Calu3 (cell line): ENCODE measurements at regions not wholly inside any gene's neighbourhood (a gene's known extent, or its start where the extent isn't known, plus 50 kb on each side); places are given as distances from the start of the nearest gene placed in this dataset.

Source experiments
- BruUV-seq: library from RNA; stranded (reverse); fragments of 400-500 nt; replicated peaks from 2 replicates; lab custom pipeline; 2021; lab: Mats Ljungman, UMichigan
- CTCF ChIA-PET: fragments of 300-600 bp; sonication (Branson Sonifier 250); formaldehyde crosslinking; loops from one replicate; lab custom pipeline; 2022; ENCODE audit warnings: antibody characterized with exemption; lab: Charles Lee
- DNase-seq: peaks from one replicate; pipeline ENCODE4 v3.0.0; 2022
- H3K27ac Mint-ChIP-seq: one replicate; pipeline ENCODE4 v1.8.0; 2022; ENCODE audit warnings: mixed read lengths; ENCODE audit not compliant: unreplicated experiment
- H3K27me3 Mint-ChIP-seq: one replicate; pipeline ENCODE4 v1.8.0; 2022; ENCODE audit warnings: mixed read lengths; ENCODE audit not compliant: unreplicated experiment
- H3K36me3 Mint-ChIP-seq: one replicate; pipeline ENCODE4 v1.8.0; 2022; ENCODE audit warnings: mild to moderate bottlenecking, moderate library complexity, mixed read lengths; ENCODE audit not compliant: insufficient read depth, unreplicated experiment
- H3K4me1 Mint-ChIP-seq: one replicate; pipeline ENCODE4 v1.8.0; 2022; ENCODE audit warnings: mild to moderate bottlenecking, low read depth, mixed read lengths; ENCODE audit not compliant: unreplicated experiment
- H3K4me3 Mint-ChIP-seq: one replicate; pipeline ENCODE4 v1.8.0; 2022; ENCODE audit warnings: mild to moderate bottlenecking, low read depth, moderate library complexity, mixed read lengths; ENCODE audit not compliant: unreplicated experiment
- H3K9me3 Mint-ChIP-seq: one replicate; pipeline ENCODE4 v1.8.0; 2022; ENCODE audit warnings: low read depth, mixed read lengths; ENCODE audit not compliant: unreplicated experiment
- intact Hi-C: fragments of 100-400 bp; cut with micrococcal nuclease; formaldehyde crosslinking; loops from one replicate; pipeline ENCODE4 v1.10.0; 2022; ENCODE audit not compliant: unreplicated experiment
- TF ChIP-seq, protein P1 (sequence below): fragments of 200-600 bp; IDR thresholded peaks from one replicate; pipeline ENCODE4 v1.8.0; 2022; ENCODE audit warnings: antibody characterized with exemption; ENCODE audit not compliant: unreplicated experiment

DNA sequence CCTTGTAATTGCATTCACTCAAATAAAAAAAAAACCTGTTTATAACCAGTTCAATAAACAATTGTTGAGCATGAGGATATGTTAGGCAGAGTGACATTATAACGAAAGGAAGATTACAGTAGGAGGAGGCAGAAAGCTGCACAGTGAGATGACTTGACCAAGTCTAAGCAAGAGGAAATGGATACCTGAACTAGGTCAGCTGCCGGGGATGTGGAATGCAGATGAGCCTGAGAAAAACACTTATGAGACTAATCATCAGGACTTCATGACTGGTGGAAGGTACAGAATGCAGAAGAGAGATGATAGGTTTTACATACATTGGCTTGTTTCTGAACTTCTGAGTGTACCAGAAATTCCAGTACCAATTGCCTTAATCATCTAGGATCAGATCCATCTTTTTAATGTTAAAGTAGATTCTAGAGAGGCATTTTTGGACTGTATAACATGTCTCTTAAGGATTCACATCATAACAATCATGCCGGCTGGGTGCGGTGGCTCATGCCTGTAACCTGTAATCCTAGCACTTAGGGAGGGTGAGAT, 208.1 kb upstream of the PPP3CA start:
- no TSS peak for BruUV-seq
- DNase-seq = no peak
- TF ChIP-seq, protein P1, sequence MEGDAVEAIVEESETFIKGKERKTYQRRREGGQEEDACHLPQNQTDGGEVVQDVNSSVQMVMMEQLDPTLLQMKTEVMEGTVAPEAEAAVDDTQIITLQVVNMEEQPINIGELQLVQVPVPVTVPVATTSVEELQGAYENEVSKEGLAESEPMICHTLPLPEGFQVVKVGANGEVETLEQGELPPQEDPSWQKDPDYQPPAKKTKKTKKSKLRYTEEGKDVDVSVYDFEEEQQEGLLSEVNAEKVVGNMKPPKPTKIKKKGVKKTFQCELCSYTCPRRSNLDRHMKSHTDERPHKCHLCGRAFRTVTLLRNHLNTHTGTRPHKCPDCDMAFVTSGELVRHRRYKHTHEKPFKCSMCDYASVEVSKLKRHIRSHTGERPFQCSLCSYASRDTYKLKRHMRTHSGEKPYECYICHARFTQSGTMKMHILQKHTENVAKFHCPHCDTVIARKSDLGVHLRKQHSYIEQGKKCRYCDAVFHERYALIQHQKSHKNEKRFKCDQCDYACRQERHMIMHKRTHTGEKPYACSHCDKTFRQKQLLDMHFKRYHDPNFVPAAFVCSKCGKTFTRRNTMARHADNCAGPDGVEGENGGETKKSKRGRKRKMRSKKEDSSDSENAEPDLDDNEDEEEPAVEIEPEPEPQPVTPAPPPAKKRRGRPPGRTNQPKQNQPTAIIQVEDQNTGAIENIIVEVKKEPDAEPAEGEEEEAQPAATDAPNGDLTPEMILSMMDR = no peak
- no peak overlapping the region for H3K27ac Mint-ChIP-seq
- H3K4me1 Mint-ChIP-seq = no peaks in the 10 kb centered on the region
- intact Hi-C loops = no loop called here
- H3K9me3 Mint-ChIP-seq = no peaks in the 10 kb centered on the region
- CTCF ChIA-PET = no interaction called here
- no peaks in the 10 kb centered on the region for H3K36me3 Mint-ChIP-seq
- no peaks in the 10 kb centered on the region for H3K27me3 Mint-ChIP-seq
- no peak overlapping the region for H3K4me3 Mint-ChIP-seq

DNA sequence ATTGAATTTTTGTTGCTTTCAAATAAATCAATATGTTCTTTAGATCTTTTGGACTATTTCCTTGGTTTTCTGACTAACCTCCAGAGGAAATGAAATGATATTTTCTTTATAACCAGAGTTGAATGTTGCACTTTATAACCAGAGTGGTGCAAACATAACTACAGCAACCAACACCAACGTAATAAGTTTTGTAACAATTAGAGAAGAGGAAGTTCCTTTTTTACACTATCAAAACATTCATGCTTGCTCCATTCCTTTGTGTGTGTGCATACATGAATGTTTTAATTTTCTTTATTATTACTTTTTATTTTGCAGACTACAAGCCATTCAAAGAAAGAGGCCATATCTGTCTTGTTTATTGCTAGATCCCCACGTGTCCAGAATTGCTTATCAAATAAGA, 193.0 kb upstream of the PPP3CA start:
- CTCF ChIA-PET = no interaction called here
- no peaks in the 10 kb centered on the region for H3K9me3 Mint-ChIP-seq
- no peaks in the 10 kb centered on the region for H3K36me3 Mint-ChIP-seq
- H3K27ac Mint-ChIP-seq = no peak overlapping the region
- TF ChIP-seq, protein P1 = no peak
- DNase-seq = no peak
- intact Hi-C loops = no loop called here
- BruUV-seq = no TSS peak
- no peaks in the 10 kb centered on the region for H3K27me3 Mint-ChIP-seq
- H3K4me1 Mint-ChIP-seq = no peaks in the 10 kb centered on the region
- no peak overlapping the region for H3K4me3 Mint-ChIP-seq

DNA sequence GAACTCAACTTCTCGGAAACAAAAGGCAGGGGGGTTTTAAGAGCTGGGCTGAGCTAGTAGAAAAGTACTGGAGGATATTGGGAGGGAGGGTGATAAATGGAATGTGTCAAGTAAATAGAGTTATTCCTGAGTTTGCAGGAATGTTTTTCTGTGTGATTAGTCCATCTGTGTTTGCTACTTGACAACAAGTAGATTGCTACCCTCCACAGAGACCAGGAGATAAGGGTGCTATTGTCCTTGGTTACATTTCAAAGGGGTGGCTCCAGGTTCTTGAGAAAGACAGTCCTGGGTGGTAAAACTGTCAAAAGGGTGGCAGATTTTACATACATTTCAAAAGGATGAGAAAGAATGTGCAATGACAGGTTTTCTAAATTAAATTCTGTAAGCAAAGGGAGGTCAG, 181.2 kb upstream of the PPP3CA start:
- Mint-ChIP-seq H3K9me3 (peaks cover 3% of the 10 kb centered on the region), H3K27me3 (no peaks in the 10 kb centered on the region), H3K36me3 (no peaks in the 10 kb centered on the region), H3K4me3 (no peak overlapping the region), H3K27ac (no peak overlapping the region), H3K4me1 (no peaks in the 10 kb centered on the region)
- TF ChIP-seq, protein P1 = no peak
- no TSS peak for BruUV-seq
- no peak for DNase-seq
- intact Hi-C loops = no loop called here
- CTCF ChIA-PET = no interaction called here

DNA sequence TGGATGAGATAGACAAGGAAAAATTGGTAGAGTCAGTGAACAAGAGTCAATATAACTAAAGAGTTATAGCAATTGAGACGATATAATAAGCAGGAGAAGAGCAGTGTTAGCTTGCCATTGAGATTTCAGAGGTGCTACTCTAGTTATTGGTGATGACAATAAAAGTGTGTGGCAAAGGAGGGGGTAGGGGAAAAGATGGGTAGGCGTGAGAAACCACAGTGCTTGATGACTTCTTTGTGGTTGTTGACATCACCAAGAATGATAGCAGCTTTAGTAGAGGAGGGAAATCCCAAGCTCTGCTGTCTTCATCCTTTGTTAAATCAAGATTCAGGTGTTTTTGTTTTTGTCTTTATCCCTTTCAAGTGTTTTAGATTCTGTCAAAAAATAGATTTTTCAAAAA, 179.9 kb upstream of the PPP3CA start:
- Mint-ChIP-seq H3K4me3 (no peak overlapping the region), H3K27me3 (no peaks in the 10 kb centered on the region), H3K9me3 (peaks cover 3% of the 10 kb centered on the region), H3K27ac (no peak overlapping the region), H3K36me3 (no peaks in the 10 kb centered on the region), H3K4me1 (no peaks in the 10 kb centered on the region)
- CTCF ChIA-PET = no interaction called here
- TF ChIP-seq, protein P1 = no peak
- no peak for DNase-seq
- no TSS peak for BruUV-seq
- intact Hi-C loops = no loop called here
